ENCODE measurements at regions not wholly inside any gene's neighbourhood (a gene's known extent, or its start where the extent isn't known, plus 50 kb on each side); places are given as distances from the start of the nearest gene placed in this dataset.
A peak's percentile ranks its signal among the peaks of the same experiment; 100 is the strongest.

DNA sequence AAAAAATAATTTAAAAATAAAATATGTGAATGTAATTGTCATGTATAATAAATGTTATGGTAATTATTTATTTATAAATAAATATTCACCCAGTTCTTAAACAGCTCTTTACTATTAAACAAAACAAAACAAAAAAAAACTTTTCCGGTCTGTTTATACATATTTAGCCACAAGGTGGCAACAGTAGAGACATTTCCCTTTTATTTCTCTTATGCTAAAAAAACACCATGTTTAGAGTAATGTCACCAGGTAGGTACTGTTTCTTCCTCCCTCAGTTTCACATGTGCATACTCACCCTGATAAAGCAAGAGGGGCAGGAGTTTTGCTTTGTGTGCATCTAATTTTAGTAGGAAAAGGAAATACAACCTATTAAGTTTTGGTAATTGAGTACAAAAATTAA is 610.4 kb upstream of the IMPG1 start:
- no peaks in the 10 kb centered on the region for H3K36me3 ChIP-seq (ENCODE audit: control insufficient read depth, insufficient read depth, low read length)
- WGBS (ENCODE audit: insufficient coverage), result no CpG with 5 or more reads among the region's 1 CpG
- H3K27ac ChIP-seq (ENCODE audit: low read depth, low read length), result no peak overlapping the region
- no peaks in the 10 kb centered on the region for H3K9me3 ChIP-seq (ENCODE audit: control insufficient read depth, insufficient read depth, low read length)
- peak in 5 of 6 donors; percentile 5 to 69 (median 15) for DNase-seq (ENCODE audit: low read depth in 4 of 6, low spot score in 6 of 6)
- no peaks in the 10 kb centered on the region for H3K4me1 ChIP-seq (ENCODE audit: control insufficient read depth, insufficient read depth, low read length)
- H3K4me3 ChIP-seq (ENCODE audit: low read depth, low read length), result no peak overlapping the region
- no peaks in the 10 kb centered on the region for H3K27me3 ChIP-seq (ENCODE audit: control insufficient read depth, insufficient read depth, low read length)

DNA sequence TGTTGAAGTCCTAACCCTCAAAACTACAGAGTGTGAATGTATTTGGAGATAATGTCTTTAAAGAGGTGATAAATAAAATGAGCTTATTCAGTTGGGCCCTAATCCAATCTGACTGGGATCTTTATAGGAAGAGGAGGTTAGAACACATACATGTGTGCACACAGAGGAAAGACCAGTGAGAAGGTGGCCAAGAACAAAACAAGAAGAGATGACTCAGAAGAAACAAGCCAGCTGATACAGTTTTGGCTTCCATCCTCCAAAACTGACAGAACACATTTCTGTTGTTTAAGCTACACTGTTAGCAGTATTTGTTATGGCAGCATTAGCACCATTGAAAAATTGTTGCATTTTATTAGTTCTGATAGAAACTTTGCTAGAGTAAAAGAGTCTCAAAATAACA is 609.3 kb upstream of the IMPG1 start:
- no peak overlapping the region for H3K4me3 ChIP-seq (ENCODE audit: low read depth, low read length)

DNA sequence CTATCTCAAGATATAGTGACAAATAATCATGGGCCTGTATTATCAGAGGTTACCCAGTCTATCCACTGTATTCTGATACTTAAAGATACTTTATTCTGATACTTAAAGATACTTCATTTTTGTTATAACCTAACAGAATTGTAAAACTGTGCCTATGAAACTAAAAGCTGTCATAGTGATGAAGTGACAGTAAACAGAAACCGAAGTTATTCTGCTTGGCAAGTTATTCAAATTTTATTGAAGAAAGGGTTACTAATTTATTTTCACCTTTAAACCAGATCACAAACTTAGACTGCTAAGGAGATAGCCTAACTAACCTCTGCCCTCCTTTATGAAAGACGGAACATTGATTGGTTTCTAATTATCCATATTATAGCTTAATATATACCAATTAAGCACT is 604.6 kb upstream of the IMPG1 start:
- no CpG with 5 or more reads among the region's 2 CpGs for WGBS (ENCODE audit: insufficient coverage)
- no peak for DNase-seq (ENCODE audit: low read depth in 4 of 6, low spot score in 6 of 6)
- H3K27ac ChIP-seq (ENCODE audit: low read depth, low read length), result no peak overlapping the region
- H3K9me3 ChIP-seq (ENCODE audit: control insufficient read depth, insufficient read depth, low read length), result no peaks in the 10 kb centered on the region
- H3K4me3 ChIP-seq (ENCODE audit: low read depth, low read length), result no peak overlapping the region
- no peaks in the 10 kb centered on the region for H3K4me1 ChIP-seq (ENCODE audit: control insufficient read depth, insufficient read depth, low read length)
- H3K27me3 ChIP-seq (ENCODE audit: control insufficient read depth, insufficient read depth, low read length), result no peaks in the 10 kb centered on the region
- H3K36me3 ChIP-seq (ENCODE audit: control insufficient read depth, insufficient read depth, low read length), result no peaks in the 10 kb centered on the region

More for the DNA sequence above, 609.3 kb upstream of the IMPG1 start:
- Histone ChIP-seq H3K4me1 (ENCODE audit: control insufficient read depth, insufficient read depth, low read length) (no peaks in the 10 kb centered on the region), H3K36me3 (ENCODE audit: control insufficient read depth, insufficient read depth, low read length) (no peaks in the 10 kb centered on the region), H3K27me3 (ENCODE audit: control insufficient read depth, insufficient read depth, low read length) (no peaks in the 10 kb centered on the region), H3K9me3 (ENCODE audit: control insufficient read depth, insufficient read depth, low read length) (no peaks in the 10 kb centered on the region), H3K27ac (ENCODE audit: low read depth, low read length) (no peak overlapping the region)
- DNase-seq (ENCODE audit: low read depth in 4 of 6, low spot score in 6 of 6), result no peak

DNA sequence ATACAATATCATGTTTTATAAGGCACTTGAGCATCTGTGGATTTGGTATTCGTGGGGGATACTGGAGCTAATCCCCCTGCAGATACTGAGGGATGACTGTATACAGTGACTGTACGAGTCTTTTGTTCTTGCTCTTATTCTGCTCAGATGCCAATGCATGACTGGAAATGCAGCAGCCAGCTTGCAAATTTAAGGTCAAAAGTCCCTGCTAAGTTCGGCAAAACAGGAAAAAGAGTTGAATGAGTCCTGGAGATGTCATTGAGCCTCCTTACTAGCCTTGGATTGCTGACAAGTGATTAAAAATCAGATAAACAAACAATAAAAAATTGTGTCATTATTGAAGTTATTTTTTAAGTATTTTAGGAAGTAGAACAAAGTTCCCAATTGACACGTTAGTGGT is 599.3 kb upstream of the IMPG1 start:
- H3K9me3 ChIP-seq (ENCODE audit: control insufficient read depth, insufficient read depth, low read length), result no peaks in the 10 kb centered on the region
- 70% methylated on average over 2 of the region's 4 CpGs for WGBS (ENCODE audit: insufficient coverage)

DNA sequence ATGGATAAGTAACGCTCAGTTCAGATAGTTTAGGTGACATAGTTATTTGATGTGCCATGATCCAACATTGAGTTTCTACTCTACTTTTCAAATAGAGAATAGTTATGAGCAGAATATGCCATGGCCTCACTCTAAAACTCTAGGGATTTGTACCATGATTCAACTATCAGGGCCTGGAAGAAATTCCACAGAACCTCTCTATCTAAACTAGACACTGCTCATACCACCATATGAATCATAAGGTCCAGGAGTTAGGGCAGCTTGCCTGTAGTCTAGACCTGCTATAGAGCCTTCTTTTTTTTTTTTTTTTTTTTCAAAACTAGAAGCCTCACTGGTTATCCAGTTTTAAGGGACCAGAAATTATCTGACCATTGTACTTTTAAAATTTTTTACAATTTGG is 571.8 kb upstream of the IMPG1 start:
- Histone ChIP-seq H3K36me3 (ENCODE audit: control insufficient read depth, insufficient read depth, low read length) (no peaks in the 10 kb centered on the region), H3K27me3 (ENCODE audit: control insufficient read depth, insufficient read depth, low read length) (no peaks in the 10 kb centered on the region), H3K4me3 (ENCODE audit: low read depth, low read length) (no peak overlapping the region), H3K27ac (ENCODE audit: low read depth, low read length) (no peak overlapping the region), H3K4me1 (ENCODE audit: control insufficient read depth, insufficient read depth, low read length) (no peaks in the 10 kb centered on the region), H3K9me3 (ENCODE audit: control insufficient read depth, insufficient read depth, low read length) (no peaks in the 10 kb centered on the region)
- DNase-seq (ENCODE audit: low read depth in 4 of 6, low spot score in 6 of 6), result no peak
- WGBS (ENCODE audit: insufficient coverage), result no CpG with 5 or more reads among the region's 1 CpG

More for the DNA sequence above, 599.3 kb upstream of the IMPG1 start:
- no peaks in the 10 kb centered on the region for H3K27me3 ChIP-seq (ENCODE audit: control insufficient read depth, insufficient read depth, low read length)
- DNase-seq (ENCODE audit: low read depth in 4 of 6, low spot score in 6 of 6), result no peak
- H3K36me3 ChIP-seq (ENCODE audit: control insufficient read depth, insufficient read depth, low read length), result no peaks in the 10 kb centered on the region
- no peak overlapping the region for H3K27ac ChIP-seq (ENCODE audit: low read depth, low read length)
- H3K4me3 ChIP-seq (ENCODE audit: low read depth, low read length), result no peak overlapping the region
- H3K4me1 ChIP-seq (ENCODE audit: control insufficient read depth, insufficient read depth, low read length), result no peaks in the 10 kb centered on the region

DNA sequence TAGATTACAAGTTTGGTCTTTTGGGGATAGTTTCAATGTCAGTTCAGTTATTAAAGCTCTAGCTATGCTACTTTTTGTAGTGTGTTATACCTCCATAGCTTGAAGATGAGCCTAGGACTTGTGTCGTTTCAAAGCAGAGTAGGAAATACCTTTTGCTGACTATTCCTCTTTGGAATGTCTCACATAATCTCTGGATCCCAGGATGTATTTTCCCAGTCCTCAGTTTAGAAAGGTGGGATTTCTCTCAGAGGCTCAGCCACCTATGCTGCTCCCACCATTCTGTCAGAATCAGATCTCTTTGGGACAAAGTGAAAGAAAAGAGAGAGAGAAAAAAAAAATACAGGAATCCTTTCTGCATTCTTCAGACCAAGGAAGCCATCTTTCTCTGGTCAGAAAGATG is 567.5 kb upstream of the IMPG1 start:
- Histone ChIP-seq H3K36me3 (ENCODE audit: control insufficient read depth, insufficient read depth, low read length) (no peaks in the 10 kb centered on the region), H3K9me3 (ENCODE audit: control insufficient read depth, insufficient read depth, low read length) (no peaks in the 10 kb centered on the region), H3K4me1 (ENCODE audit: control insufficient read depth, insufficient read depth, low read length) (no peaks in the 10 kb centered on the region), H3K27me3 (ENCODE audit: control insufficient read depth, insufficient read depth, low read length) (no peaks in the 10 kb centered on the region), H3K4me3 (ENCODE audit: low read depth, low read length) (no peak overlapping the region), H3K27ac (ENCODE audit: low read depth, low read length) (no peak overlapping the region)
- DNase-seq (ENCODE audit: low read depth in 4 of 6, low spot score in 6 of 6), result no peak
- WGBS (ENCODE audit: insufficient coverage), result no CpG with 5 or more reads among the region's 1 CpG

DNA sequence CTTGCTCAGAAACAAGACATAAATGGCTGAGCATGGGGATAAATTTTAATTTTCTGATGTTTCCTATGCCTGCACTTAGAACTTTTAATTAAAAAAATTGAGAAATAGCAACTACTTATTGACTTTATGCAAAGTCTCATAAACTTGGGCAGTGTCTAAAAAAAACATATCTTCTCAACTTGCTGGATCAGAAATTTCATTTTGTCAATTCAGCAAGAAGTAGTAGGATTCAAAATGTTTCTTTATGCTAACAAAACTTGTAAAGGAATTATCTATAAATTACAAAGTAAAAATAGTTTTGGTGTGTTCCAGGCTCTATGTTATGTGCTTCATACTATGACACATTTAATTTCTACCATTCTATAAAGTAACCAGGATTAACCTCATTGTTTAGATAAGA is 562.2 kb upstream of the IMPG1 start:
- H3K4me1 ChIP-seq (ENCODE audit: control insufficient read depth, insufficient read depth, low read length), result no peaks in the 10 kb centered on the region
- no peak for DNase-seq (ENCODE audit: low read depth in 4 of 6, low spot score in 6 of 6)
- no peaks in the 10 kb centered on the region for H3K9me3 ChIP-seq (ENCODE audit: control insufficient read depth, insufficient read depth, low read length)
- no peak overlapping the region for H3K4me3 ChIP-seq (ENCODE audit: low read depth, low read length)
- no peak overlapping the region for H3K27ac ChIP-seq (ENCODE audit: low read depth, low read length)
- H3K36me3 ChIP-seq (ENCODE audit: control insufficient read depth, insufficient read depth, low read length), result no peaks in the 10 kb centered on the region
- H3K27me3 ChIP-seq (ENCODE audit: control insufficient read depth, insufficient read depth, low read length), result no peaks in the 10 kb centered on the region

DNA sequence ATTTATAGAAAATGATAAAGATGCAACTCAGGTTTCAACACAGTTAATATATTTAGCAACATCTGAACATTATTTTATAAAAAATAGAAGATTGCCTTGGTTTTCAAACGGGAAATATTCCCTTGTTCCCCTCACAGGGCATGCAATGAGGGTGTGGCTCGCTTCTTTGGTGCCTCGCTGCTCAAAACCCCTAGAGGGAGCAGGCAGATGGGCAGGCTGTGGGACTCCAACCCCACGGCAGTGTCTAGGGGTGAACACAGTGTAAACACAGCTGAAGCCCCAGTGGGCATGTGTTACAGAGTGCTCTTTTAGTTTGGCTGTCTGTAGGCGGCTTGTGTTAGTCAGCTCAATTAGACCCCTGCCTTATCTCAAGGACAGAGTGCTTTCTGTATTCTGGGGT is 560.8 kb upstream of the IMPG1 start:
- no peaks in the 10 kb centered on the region for H3K4me1 ChIP-seq (ENCODE audit: control insufficient read depth, insufficient read depth, low read length)
- WGBS (ENCODE audit: insufficient coverage), result 58% methylated on average over 5 of the region's 5 CpGs
- no peak overlapping the region for H3K4me3 ChIP-seq (ENCODE audit: low read depth, low read length)
- no peaks in the 10 kb centered on the region for H3K36me3 ChIP-seq (ENCODE audit: control insufficient read depth, insufficient read depth, low read length)
- H3K9me3 ChIP-seq (ENCODE audit: control insufficient read depth, insufficient read depth, low read length), result no peaks in the 10 kb centered on the region
- peak in 1 of 6 donors; percentile 12 for DNase-seq (ENCODE audit: low read depth in 4 of 6, low spot score in 6 of 6)
- H3K27me3 ChIP-seq (ENCODE audit: control insufficient read depth, insufficient read depth, low read length), result no peaks in the 10 kb centered on the region
- H3K27ac ChIP-seq (ENCODE audit: low read depth, low read length), result no peak overlapping the region

DNA sequence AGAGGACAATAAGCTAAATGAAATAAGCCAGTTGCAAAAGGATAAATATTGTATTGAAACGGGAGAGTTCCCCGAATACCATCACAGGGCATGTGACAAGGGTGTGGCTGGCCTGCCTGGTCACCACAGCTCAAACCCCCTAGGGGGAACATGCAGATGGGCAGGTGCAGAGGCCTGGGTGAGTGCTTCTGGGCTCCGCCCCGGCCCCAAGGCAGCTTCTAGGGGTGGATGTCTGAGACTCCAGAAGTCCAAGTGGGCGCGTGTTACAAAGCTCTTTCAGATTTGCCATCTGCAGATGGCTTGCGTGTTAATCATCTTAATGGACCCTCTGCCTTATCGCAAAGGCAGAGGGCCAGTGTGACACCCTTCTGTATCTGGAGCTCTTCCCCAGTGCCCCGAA is 559.2 kb upstream of the IMPG1 start:
- H3K36me3 ChIP-seq (ENCODE audit: control insufficient read depth, insufficient read depth, low read length), result no peaks in the 10 kb centered on the region
- no peak overlapping the region for H3K27ac ChIP-seq (ENCODE audit: low read depth, low read length)
- no peaks in the 10 kb centered on the region for H3K4me1 ChIP-seq (ENCODE audit: control insufficient read depth, insufficient read depth, low read length)
- H3K4me3 ChIP-seq (ENCODE audit: low read depth, low read length), result no peak overlapping the region
- WGBS (ENCODE audit: insufficient coverage), result 95% methylated on average over 8 of the region's 9 CpGs
- H3K9me3 ChIP-seq (ENCODE audit: control insufficient read depth, insufficient read depth, low read length), result no peaks in the 10 kb centered on the region
- H3K27me3 ChIP-seq (ENCODE audit: control insufficient read depth, insufficient read depth, low read length), result no peaks in the 10 kb centered on the region
- DNase-seq (ENCODE audit: low read depth in 4 of 6, low spot score in 6 of 6), result no peak

DNA sequence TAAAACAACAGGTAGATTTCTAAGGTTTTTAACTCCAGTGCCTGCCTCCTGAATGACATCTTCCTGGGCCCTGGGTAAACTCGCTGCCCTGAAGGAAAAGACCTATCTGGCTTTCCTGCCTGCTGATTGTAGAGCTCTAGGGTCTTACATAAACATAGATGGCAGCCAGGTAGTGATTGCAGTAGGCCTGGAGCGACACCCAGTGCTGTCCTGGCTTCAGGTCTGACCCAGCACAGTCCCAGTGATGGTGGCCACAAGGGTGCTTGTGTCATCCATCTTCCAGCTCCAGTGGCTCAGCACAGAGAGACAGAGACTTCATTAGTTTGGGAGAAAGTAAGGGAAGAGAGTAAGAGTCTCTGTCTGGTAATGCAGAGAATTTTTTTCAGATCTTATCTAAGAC is 542.9 kb upstream of the IMPG1 start:
- 90% methylated on average over 2 of the region's 2 CpGs for WGBS (ENCODE audit: insufficient coverage)
- H3K27ac ChIP-seq (ENCODE audit: low read depth, low read length), result no peak overlapping the region
- no peaks in the 10 kb centered on the region for H3K4me1 ChIP-seq (ENCODE audit: control insufficient read depth, insufficient read depth, low read length)
- H3K9me3 ChIP-seq (ENCODE audit: control insufficient read depth, insufficient read depth, low read length), result no peaks in the 10 kb centered on the region
- H3K27me3 ChIP-seq (ENCODE audit: control insufficient read depth, insufficient read depth, low read length), result no peaks in the 10 kb centered on the region
- no peak for DNase-seq (ENCODE audit: low read depth in 4 of 6, low spot score in 6 of 6)
- no peak overlapping the region for H3K4me3 ChIP-seq (ENCODE audit: low read depth, low read length)
- no peaks in the 10 kb centered on the region for H3K36me3 ChIP-seq (ENCODE audit: control insufficient read depth, insufficient read depth, low read length)

All from spinal cord (tissue), 9 donors.